IPS-NIHi11 (cell line): ENCODE measurements at regions not wholly inside any gene's neighbourhood (a gene's known extent, or its start where the extent isn't known, plus 50 kb on each side); places are given as distances from the start of the nearest gene placed in this dataset.
"Not testable (repeated sequence)": the region's sequence is repeated elsewhere in the genome, so short reads cannot be mapped to it uniquely, and the experiment has no call there.

ENCODE experiments used
- DNase-seq: peaks from one replicate; pipeline ENCODE4 v3.0.0; 2012; ENCODE audit warnings: mixed read lengths, low spot score

DNA sequence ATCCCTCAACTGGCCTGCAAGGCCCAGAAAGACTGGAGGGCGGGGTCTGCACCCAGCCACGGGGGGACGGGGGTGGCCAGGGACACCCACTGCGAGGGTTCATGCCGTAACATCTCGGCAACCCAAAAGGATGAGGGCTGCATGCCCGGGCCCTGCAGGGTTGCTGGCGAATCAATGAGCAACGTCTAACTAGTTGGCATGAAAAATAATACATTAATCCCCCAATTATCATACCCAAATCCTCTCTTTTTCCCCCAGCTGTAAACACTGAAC lies 232.2 kb downstream of the TUBA3C start:
- DNase-seq = no peak

DNA sequence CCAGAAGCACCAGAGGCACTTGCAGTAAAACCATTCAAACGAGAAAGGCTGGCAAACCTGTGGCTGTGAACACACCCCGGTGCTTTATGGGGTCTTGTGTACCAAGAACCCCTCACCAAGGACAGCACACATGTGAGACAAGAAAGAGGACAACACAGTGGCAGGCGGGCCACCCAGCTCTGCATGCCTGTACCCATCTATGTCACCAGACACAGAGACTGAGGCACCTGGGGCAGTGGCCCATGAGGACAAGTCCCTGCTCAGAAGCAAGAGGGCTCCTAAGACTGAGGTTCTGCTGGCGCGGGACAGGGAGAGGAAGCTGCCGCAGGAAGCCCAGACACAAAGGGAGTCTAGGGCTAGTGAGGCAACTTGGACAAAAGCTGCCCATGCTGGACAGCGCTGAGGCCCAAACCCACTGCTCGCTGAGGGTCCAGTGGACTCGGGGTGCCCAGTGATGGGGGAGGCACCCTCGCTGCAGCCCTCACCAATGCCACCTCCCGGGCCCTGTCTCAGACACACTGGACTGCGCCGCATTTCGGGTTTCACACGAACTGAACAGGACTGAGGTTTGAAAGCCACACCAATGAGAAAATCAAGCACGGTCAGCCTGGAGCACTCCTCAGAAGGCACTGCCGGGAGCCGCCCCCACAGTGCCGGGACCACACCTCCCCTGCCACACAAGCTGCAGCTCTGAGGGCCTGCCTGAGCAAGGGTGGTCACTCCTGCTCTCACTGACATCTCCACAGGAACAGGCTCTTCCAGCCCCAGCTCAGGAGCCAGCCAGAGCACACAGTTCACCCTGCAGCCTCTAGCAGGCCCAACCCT lies 232.7 kb downstream of the TUBA3C start:
- DNase-seq = peak; percentile 2

GRCh38 chr13:18948012-18948663 lies 233.5 kb downstream of the TUBA3C start:
- DNase-seq = no peak

GRCh38 chr13:18947376-18947977 lies 234.1 kb downstream of the TUBA3C start:
- no peak for DNase-seq

DNA sequence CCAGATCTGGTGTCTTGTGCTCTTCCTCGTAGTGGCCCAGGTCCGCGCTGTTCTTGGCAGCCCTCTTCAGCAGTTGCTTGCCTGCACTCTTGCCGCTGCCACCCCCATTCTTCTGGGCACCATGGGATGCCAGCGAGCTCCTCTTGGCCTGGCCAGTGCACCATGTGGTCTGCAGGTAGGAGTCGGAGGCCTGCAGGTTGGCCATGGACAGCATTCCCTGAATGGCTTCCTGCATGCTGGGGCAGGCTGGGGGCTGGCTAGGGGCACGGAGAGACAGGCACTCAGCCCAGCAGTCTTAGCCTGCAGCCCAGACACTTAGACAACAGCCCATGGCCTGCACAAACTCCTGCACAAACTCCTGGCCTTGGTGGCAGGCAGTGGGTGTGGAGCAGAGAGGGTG lies 234.9 kb downstream of the TUBA3C start:
- no peak for DNase-seq

DNA sequence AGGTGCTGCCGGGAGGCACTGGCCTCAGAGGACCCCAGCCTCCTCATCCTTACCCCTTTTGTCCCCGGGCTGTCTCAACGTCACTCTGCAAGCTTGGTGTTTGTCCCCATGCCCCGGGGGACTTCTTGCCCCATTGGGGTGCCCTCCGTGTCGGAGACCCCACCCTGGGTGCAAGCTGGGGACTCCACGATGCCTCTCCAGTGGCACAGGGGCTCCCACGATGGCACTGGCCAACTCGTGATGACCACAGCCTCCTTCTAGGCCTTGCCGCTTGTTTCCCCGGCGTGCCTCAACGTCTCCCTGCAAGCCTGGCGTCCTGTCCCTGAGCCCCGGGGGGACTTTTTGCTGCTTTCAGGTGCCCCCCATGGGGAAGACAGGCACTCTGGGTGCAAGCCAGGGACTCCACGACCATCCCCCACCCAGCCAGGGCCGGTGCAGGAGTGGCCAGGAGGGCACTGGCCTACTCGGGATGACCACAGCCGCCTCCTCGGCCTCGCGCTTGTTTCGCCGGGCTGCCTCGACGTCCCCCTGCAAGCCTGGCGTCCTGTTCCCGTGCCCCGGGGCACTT lies 237.0 kb downstream of the TUBA3C start:
- peak; percentile 2 for DNase-seq

- DNase-seq = peak; percentile 2
Measured at GRCh38 chr13:18943721-18944391, 237.8 kb downstream of the TUBA3C start.

- DNase-seq = peak; percentile 5
Measured at GRCh38 chr13:18943273-18943672, 238.4 kb downstream of the TUBA3C start.

GRCh38 chr13:18936104-18936503 lies 245.5 kb downstream of the TUBA3C start:
- no peak for DNase-seq

GRCh38 chr13:18921063-18921462 lies 260.6 kb downstream of the TUBA3C start:
- DNase-seq = no peak

- DNase-seq = not testable (repeated sequence)
Measured at GRCh38 chr13:18905096-18905495, 276.5 kb downstream of the TUBA3C start.

DNA sequence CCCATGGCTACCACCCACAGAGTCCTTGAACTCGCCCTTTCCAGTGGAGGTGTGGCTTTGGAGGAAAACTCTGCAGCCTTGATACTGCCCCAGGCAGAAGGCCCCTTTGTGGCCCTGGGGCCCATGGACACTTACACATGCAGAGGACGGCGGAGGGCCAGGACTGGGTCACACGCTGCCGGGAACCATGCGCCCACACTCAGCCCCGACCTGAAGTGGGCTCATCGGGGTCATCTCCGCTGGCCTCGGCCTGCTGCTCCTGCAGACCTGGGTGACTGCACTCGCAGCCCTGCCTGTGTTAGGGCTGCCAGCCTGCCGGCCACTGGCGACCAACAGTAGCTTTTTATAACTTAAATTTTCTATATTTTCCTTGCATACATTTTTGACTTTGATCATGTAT lies 286.2 kb downstream of the TUBA3C start:
- not testable (repeated sequence) for DNase-seq

DNA sequence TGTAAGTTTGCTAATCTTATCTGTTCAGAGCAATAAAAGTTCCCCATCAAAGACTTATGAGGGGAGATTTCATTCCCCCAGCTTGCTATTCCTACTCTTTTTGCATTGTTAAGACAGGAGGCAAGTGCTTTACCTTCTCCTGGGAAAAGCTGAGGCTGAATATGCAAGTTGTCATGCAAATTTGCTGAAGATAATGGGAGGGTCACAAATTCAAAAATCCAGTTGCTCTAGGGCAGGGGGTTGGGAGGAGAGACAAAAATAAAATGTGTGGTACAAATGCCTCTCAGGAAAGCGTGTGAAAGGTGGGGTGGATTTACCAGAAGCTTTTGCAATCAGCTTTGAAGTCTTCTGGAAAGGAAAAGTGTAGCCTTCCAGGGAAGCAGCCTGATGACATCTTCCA lies 290.4 kb downstream of the TUBA3C start:
- not testable (repeated sequence) for DNase-seq

DNA sequence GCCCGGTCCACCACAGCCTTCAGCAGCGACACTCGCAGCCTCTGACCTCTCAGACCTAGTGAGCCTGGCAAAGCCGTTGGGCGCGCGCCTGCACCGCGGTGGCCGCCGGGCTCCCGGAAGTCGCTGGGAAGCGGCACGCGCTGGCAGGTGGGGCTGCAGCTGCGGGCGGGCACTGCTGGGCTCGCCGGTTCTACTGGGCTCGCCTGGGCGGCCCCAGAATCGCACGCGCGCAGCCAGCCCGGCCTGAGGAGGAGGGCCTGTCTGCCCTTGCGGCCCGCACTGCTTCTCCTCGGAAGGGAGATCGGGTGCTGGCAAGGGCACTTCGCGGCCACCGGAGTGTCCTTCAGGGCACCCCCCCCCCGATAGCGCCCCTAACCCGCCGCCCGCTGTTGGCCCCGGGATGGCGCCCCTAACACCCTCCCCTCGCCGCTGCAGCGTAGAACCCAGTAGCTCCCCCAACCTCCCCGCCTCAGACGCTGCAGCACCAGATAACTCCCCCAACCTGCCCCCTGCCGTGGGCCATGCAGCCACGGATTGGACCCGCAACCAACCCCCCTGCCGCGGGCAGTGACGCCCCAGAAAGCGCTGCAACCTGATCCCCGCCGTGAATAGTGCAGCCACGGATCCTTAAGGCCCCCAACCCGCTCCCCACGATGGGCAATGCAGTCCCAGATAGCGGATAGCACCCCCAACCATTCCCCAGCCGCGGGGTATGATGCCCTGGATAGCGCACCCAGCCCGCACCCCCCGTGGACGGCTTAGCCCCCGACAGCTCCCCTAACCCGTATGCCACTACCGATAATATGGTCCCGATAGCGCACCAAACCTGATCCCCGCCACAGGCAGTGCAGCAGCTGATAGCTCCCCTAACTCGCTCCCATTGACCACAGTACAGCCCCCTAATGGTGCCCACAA lies 306.5 kb downstream of the TUBA3C start:
- not testable (repeated sequence) for DNase-seq

DNA sequence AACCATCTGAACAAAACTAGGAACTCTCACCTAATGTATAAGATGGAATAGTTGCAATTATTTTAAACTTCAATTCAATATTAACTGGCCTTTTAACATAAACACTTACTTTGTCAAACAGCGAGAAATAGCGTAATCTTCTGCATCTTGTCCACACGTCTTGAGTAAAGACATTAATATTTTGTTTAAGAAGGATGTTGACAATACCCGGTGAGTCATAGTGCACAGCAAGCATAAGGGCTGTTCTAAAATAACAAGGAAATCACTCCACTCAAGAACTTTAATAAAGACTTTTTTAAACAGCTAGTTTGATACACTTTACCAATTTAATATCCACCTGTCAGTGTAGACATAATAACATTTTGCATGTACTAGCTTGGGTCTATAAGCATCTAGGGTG lies 311.1 kb downstream of the TUBA3C start:
- DNase-seq = not testable (repeated sequence)

DNA sequence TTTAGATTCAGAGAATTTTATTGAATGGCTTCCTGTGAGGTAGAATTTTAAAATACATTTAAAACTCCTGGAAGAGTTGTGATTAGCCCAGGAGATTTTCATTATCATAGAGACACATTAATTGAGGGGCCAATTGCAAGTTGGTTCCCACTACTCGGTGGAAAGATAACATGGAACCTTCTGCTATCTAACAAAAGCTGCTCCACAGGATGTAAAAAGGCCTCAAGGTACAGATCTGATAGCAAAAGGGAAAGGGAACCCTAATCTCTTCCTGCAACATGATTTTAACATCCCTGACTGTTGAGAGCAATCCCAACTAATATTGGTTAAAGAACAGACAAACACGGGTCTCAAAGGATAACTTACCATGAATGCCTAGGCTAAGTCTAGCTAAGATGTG lies 312.3 kb downstream of the TUBA3C start:
- not testable (repeated sequence) for DNase-seq

- DNase-seq = not testable (repeated sequence)
Measured at GRCh38 chr13:18837986-18838629, 343.5 kb downstream of the TUBA3C start.

- DNase-seq = not testable (repeated sequence)
Measured at GRCh38 chr13:18837179-18837745, 344.4 kb downstream of the TUBA3C start.

- not testable (repeated sequence) for DNase-seq
Measured at GRCh38 chr13:18836371-18837178, 345.0 kb downstream of the TUBA3C start.

GRCh38 chr13:18835754-18836153 lies 345.9 kb downstream of the TUBA3C start:
- not testable (repeated sequence) for DNase-seq
